Activated T-helper 1 cell treated with anti-CD3 and anti-CD28 coated beads, Interleukin-12 subunit alpha, Interleukin-12 subunit beta, Interleukin-2, Interleukin-4 antibody, amounts not matched to agents 30 ng/mL and 10 ng/mL and 1 ng/mL, durations not matched to agents 14 hours and 24 hours and 36 hours (primary cell): ENCODE measurements at regions not wholly inside any gene's neighbourhood (a gene's known extent, or its start where the extent isn't known, plus 50 kb on each side); places are given as distances from the start of the nearest gene placed in this dataset.

ENCODE experiments used
- DNase-seq: peaks from one replicate; pipeline ENCODE4 v3.0.0; 2021; ENCODE audit warnings: low spot score
- H3K27ac Mint-ChIP-seq: one replicate; pipeline ENCODE4 v1.8.0; 2021; ENCODE audit warnings: mild to moderate bottlenecking, mixed read lengths
- H3K27me3 Mint-ChIP-seq: one replicate; pipeline ENCODE4 v1.8.0; 2022; ENCODE audit warnings: mild to moderate bottlenecking, moderate library complexity, mixed read lengths; ENCODE audit not compliant: insufficient read depth
- H3K36me3 Mint-ChIP-seq: one replicate; pipeline ENCODE4 v1.8.0; 2021; ENCODE audit warnings: low read depth, mixed read lengths
- H3K4me1 Mint-ChIP-seq: one replicate; pipeline ENCODE4 v1.8.0; 2021; ENCODE audit warnings: low read depth, mixed read lengths
- H3K4me3 Mint-ChIP-seq: one replicate; pipeline ENCODE4 v1.8.0; 2021; ENCODE audit warnings: mild to moderate bottlenecking, moderate library complexity, mixed read lengths
- H3K9me3 Mint-ChIP-seq: one replicate; pipeline ENCODE4 v1.8.0; 2021; ENCODE audit warnings: mixed read lengths
- intact Hi-C: fragments of 100-400 bp; cut with micrococcal nuclease; formaldehyde crosslinking; loops from one replicate; pipeline ENCODE4 v1.15.1; 2024

DNA sequence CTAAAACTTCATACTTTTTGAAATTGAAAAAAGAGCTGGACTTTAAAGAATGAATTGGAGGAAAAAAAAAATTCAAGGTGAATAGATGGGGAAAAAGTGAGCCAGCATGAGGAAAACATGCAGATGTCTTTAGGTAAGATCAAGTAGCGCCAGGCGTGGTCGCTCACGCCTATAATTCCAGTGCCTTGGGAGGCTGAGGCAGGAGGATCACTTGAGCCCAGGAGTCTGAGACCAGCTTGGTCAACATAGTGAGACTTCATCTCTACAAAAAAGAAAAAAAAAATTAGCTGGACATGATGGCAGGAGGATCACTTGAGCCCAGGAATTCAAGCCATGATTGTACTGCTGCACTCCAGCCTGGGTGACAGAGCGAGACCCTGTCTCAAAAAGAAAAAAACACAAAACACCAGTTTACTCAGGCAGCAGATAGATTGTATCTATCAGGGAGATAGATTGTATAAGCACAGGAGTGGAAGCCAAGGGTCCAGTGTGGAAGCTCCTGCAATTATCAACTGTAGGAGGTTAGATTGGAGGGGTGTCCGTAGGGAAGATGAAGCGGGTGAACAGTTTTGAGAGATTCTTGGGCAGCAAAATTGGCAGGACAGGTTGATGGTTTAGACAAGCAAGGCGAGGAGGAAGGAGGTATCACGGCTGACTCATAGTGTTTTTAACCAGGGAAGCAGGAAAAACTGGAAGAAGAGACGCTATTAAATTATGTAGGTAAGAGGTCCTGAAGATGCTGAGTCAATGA is 97.6 kb upstream of the ZNF217 start:
- no peaks in the 10 kb centered on the region for H3K27me3 Mint-ChIP-seq
- no peak overlapping the region for H3K27ac Mint-ChIP-seq
- no peaks in the 10 kb centered on the region for H3K9me3 Mint-ChIP-seq
- intact Hi-C loops = no loop called here
- peaks cover 41% of the 10 kb centered on the region for H3K4me1 Mint-ChIP-seq
- no peaks in the 10 kb centered on the region for H3K36me3 Mint-ChIP-seq
- H3K4me3 Mint-ChIP-seq = no peak overlapping the region
- DNase-seq = no peak

DNA sequence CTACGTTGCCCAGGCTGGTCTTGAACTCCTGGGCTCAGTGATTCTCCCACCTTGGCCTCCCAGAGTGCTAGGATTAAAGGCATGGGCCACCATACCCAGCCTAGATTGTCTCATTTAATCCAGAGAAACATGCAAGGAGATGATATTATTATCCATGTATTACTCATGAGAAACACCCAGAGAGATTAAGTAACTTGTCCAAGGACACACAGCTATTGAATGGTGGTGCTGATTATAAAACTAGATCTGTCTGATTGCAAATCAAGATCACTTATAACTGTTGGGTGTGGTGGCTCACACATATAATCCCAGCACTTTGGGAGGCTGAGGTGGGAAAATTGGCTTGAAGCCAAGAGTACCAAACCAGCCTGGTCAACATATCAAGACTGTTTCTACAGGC is 94.4 kb upstream of the ZNF217 start:
- Mint-ChIP-seq H3K9me3 (no peaks in the 10 kb centered on the region), H3K36me3 (no peaks in the 10 kb centered on the region), H3K27me3 (no peaks in the 10 kb centered on the region), H3K4me3 (no peak overlapping the region), H3K4me1 (peaks cover 43% of the 10 kb centered on the region), H3K27ac (no peak overlapping the region)
- intact Hi-C loops = no loop called here
- no peak for DNase-seq

DNA sequence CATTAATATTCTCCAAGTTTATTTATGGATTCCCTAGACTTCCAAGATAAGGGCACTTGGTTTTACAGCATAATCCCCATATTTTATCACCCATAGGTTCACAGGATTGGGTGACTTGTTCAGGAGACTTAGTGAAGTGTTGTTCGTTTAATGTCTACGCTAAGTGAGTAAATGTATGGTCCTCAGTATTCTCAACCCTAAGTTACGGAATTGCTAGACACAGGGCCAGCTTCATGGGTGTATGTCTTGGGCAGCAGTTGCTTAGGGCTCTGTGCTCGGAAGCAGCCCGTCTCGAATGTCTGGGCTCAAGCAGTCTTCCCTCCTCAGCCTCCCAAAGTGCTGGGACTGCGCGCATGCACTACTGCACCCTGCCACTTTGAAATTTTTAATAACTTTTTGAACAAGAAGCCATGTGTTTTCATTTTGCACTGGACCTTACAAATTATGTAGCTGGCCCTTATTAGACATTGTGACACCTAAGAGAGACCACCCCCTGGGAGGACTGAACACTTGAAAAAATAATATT is 91.5 kb upstream of the ZNF217 start:
- no peak overlapping the region for H3K27ac Mint-ChIP-seq
- DNase-seq = no peak
- intact Hi-C loops = no loop called here
- no peaks in the 10 kb centered on the region for H3K36me3 Mint-ChIP-seq
- no peaks in the 10 kb centered on the region for H3K27me3 Mint-ChIP-seq
- no peaks in the 10 kb centered on the region for H3K9me3 Mint-ChIP-seq
- peaks cover 20% of the 10 kb centered on the region for H3K4me1 Mint-ChIP-seq
- no peak overlapping the region for H3K4me3 Mint-ChIP-seq

DNA sequence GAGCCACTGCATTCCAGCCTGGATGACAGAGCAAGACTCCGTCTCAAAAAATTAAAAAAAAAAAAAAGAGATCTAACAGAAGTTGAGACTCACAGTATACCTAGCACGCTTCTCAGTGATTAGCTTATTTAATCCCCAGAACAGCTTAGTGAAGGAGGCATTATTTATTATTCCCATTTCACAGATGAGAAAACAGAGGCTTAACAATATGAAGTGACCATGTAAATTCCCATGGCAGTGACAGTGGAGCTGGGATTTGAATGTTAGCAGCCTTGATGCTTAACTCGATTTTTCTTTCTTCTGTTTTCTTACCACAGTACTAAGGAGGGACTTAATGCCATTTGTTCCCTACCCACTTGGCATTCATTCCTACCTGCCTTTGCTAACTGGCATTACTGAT is 89.9 kb upstream of the ZNF217 start:
- no peak overlapping the region for H3K4me3 Mint-ChIP-seq
- intact Hi-C loops = no loop called here
- no peak overlapping the region for H3K27ac Mint-ChIP-seq
- no peaks in the 10 kb centered on the region for H3K36me3 Mint-ChIP-seq
- peaks cover 24% of the 10 kb centered on the region for H3K4me1 Mint-ChIP-seq
- H3K27me3 Mint-ChIP-seq = no peaks in the 10 kb centered on the region
- DNase-seq = no peak
- H3K9me3 Mint-ChIP-seq = no peaks in the 10 kb centered on the region

DNA sequence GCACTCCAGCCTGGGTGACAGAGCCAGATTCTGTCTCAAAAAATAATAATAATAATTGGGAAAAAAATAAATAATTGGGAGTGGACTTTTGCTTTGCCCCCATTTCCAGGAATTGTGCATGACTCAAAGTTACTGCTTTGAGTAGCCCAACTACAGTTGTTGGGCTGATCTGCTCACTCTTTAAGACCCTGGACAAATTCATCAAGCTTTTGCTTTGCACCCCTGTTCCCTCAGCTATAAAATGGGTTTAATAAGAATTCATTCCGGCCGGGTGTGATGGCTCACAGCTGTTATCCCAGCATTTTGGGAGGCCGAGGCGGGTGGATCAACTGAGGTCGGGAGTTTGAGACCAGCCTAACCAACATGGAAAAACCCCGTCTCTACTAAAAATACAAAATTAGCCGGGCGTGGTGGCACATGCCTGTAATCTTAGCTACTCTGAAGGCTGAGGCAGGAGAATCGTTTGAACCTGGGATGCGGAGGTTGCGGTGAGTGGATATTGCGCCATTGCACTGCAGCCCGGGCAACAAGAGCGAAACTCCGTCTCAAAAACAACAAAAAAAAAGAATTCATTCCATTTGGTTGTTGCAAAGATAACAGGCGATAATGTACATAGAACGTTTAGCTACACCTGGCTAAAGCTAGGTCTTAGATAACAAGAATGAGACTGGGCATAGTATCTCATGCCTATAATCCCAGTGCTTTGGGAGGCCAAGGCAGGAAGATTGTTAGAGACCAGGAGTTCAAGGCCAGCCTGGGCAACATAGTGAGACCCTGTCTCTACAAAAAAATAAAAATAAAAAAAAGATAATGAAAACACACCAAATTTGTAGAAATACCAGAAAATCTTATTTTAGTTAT is 87.9 kb upstream of the ZNF217 start:
- intact Hi-C loops = no loop called here
- no peak for DNase-seq
- Mint-ChIP-seq H3K27me3 (no peaks in the 10 kb centered on the region), H3K36me3 (no peaks in the 10 kb centered on the region), H3K4me1 (peaks cover 35% of the 10 kb centered on the region), H3K27ac (no peak overlapping the region), H3K4me3 (no peak overlapping the region), H3K9me3 (no peaks in the 10 kb centered on the region)

DNA sequence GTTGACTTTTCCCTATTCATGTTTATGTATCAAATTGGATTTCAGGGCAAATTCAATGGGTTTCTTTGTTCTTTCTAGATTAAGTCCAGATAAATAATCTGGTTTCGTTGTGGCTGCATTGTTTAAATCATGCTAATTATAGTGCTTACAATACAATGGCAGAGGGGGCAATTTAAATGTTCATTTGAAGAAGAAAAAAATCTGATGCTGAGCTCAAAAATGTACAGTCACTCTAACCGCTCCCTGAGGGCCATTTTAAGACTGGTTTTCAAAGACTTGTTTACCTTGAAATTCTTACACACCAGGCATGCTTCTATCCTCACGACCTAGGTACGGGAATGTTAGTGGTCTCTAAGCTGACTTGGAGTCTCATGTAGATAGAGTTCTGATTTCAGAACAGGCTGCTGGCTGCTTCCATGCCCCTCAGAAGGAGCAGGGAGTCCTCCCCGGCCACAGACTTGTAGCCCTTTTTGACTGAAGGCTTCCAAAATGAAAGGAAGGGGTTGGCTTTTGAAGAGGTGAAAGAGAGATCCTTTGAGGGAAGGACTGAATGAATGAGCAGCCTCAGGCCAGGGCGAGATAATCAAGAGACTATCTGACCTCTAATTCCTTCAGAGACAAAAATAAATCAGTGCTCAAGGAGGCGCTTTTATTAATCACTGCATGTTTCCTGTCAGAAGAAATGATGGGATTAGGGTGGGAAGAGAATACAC is 86.1 kb upstream of the ZNF217 start:
- no peak for DNase-seq
- H3K36me3 Mint-ChIP-seq = no peaks in the 10 kb centered on the region
- intact Hi-C loops = no loop called here
- no peaks in the 10 kb centered on the region for H3K9me3 Mint-ChIP-seq
- H3K27me3 Mint-ChIP-seq = no peaks in the 10 kb centered on the region
- no peak overlapping the region for H3K27ac Mint-ChIP-seq
- H3K4me1 Mint-ChIP-seq = peaks cover 22% of the 10 kb centered on the region
- no peak overlapping the region for H3K4me3 Mint-ChIP-seq

DNA sequence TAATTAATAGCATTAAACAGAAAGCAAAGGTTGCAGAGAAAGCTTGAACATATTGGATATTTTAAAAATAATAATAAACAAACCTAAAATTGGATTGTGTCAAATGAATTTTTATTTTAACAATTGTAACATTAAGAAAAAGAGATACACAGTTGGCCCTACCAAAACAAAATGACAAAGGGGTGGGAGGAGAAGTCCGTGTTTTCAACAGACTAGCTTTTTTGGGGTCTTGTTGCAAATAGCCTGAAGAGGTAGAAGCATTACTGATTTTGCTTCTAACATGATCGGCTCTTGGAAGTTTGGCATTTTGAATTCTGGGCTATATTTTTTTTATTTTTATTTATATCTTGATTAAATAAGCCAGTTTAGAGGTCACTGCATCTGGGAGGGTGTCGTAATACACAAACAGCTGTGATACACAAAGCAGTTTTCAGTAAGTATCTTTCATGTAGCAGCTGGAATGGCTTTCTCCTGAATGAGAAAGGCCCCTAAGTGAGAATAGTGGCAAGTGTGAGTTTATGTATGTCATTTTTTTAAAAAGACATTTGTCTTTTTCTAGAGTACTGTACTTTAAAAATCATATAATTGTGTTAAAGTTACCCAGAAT is 85.5 kb upstream of the ZNF217 start:
- H3K36me3 Mint-ChIP-seq = no peaks in the 10 kb centered on the region
- no peak for DNase-seq
- peaks cover 22% of the 10 kb centered on the region for H3K4me1 Mint-ChIP-seq
- no peaks in the 10 kb centered on the region for H3K27me3 Mint-ChIP-seq
- intact Hi-C loops = loop anchor here (1.0 kb wide), 1 partner anchor 19 kb away; no protein-coding TSS in a partner anchor
- H3K9me3 Mint-ChIP-seq = no peaks in the 10 kb centered on the region
- no peak overlapping the region for H3K27ac Mint-ChIP-seq
- no peak overlapping the region for H3K4me3 Mint-ChIP-seq

DNA sequence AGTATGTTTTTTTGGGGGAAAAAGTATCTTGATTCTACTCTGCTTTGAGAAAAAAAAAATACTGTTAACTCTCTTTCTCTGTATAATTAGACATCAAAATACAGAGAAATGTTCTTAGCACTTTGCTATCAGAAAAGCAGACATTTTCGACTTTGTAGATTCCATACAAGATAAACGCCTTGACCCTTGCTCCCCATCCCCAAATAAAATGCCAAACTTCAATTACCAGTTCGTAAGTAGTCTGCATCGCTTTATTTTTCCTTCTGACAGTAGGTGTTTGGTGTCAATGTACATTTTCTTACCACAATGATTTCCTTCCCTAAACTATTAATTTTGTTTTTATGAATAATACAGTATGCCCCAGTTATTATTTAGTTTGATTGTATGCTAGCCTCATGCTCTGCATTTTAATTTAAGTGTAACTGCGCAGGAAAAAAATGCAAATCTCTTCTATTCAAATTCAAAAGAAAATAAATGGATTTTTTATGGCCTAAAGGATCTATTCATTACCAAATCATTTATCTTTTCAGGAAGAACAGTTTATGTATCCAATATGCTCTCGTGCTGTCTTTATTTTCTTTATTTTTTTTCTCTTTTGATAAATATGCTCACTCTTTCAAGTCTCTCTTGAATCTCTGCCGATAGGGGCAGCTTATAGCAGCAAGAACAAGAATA is 84.8 kb upstream of the ZNF217 start:
- Mint-ChIP-seq H3K4me1 (peaks cover 22% of the 10 kb centered on the region), H3K9me3 (no peaks in the 10 kb centered on the region), H3K27ac (no peak overlapping the region), H3K36me3 (no peaks in the 10 kb centered on the region), H3K4me3 (peak overlapping the region; percentile 67), H3K27me3 (no peaks in the 10 kb centered on the region)
- intact Hi-C loops = loop anchor here (1.0 kb wide), 1 partner anchor 18 kb away; no protein-coding TSS in a partner anchor
- DNase-seq = no peak

DNA sequence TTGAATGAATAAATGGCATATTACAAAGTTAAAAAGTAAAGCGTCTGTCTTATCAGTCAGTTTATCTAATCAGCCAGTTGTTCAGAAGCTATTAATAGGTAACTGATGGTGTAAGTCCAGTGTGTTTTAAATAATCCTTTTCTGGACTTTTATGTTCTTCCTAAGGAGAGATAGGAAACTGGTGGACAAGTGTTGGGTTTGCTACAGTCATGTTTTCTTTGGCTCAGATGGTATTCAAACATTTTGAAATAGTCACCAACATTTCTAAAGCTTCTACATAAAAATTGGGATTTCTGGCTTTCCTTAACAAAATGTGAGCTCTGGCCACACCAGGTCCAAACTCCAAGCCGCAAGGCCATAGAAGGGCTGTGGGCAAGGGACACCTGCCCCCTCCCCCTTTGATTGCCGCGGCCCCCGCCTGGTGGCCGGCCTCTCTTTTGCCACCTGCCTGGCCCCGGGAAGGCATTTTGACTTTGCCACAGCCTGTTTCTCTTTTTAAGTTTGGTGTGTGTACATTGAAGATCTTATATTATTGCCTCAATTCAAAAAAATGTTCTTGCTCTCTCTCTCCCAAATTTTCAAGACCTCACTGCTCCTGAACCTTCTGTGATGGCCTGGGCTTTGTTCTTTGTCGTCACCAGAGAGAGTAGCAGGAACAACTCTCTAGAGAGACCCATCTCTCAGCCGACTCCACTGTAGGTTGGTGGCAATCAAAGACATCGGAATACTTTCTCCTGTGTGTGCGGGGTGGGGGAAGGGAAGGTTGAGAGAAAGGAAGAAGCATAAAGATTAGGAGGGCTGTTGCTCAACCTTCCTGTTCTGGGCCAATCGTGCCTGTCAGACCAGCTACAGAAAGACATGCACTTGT is 84.0 kb upstream of the ZNF217 start:
- Mint-ChIP-seq H3K4me3 (peak overlapping the region; percentile 67), H3K36me3 (no peaks in the 10 kb centered on the region), H3K4me1 (peaks cover 22% of the 10 kb centered on the region), H3K27ac (peak overlapping the region; percentile 26), H3K27me3 (no peaks in the 10 kb centered on the region), H3K9me3 (no peaks in the 10 kb centered on the region)
- DNase-seq = no peak
- intact Hi-C loops = loop anchor here (1.0 kb wide), 1 partner anchor 17 kb away; no protein-coding TSS in a partner anchor

DNA sequence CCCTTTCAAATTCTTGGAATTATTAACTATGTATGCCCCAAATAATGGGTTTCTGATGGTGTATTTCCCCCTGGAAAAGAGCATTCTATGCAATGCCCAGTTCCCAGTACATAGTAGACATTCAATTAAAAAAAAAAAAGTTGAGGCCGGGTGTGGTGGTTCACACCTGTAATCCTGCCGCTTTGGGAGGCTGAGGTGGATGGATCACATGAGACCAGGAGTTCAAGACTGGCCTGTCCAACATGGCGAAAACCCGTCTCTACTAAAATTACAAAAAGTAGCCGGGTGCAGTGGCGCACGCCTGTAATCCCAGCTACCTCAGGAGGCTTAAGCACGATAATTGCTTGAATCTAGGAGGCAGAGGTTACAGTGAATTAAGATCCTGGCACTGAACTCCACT is 83.3 kb upstream of the ZNF217 start:
- peaks cover 22% of the 10 kb centered on the region for H3K4me1 Mint-ChIP-seq
- H3K36me3 Mint-ChIP-seq = no peaks in the 10 kb centered on the region
- no peak overlapping the region for H3K4me3 Mint-ChIP-seq
- DNase-seq = no peak
- H3K27me3 Mint-ChIP-seq = no peaks in the 10 kb centered on the region
- H3K9me3 Mint-ChIP-seq = no peaks in the 10 kb centered on the region
- H3K27ac Mint-ChIP-seq = no peak overlapping the region
- intact Hi-C loops = no loop called here

DNA sequence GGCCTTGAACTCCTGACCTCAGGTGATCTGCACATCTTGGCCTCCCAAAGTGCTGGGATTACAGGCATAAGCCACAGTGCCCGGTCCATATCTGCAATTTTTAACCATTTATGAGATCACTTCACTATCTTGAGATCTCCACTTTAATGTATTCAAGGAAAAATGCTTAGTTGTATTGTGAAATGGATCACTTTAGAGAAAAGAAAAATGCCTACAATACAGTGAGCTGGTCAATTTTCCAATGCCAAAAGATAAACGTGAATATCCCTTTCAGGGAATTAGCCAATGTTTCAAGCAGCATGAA is 82.8 kb upstream of the ZNF217 start:
- intact Hi-C loops = no loop called here
- Mint-ChIP-seq H3K4me1 (peaks cover 22% of the 10 kb centered on the region), H3K27ac (no peak overlapping the region), H3K9me3 (no peaks in the 10 kb centered on the region), H3K4me3 (no peak overlapping the region), H3K27me3 (no peaks in the 10 kb centered on the region), H3K36me3 (no peaks in the 10 kb centered on the region)
- no peak for DNase-seq
